Keratinocyte (primary cell): ENCODE measurements at regions not wholly inside any gene's neighbourhood (a gene's known extent, or its start where the extent isn't known, plus 50 kb on each side); places are given as distances from the start of the nearest gene placed in this dataset.

ENCODE experiments used
- DNase-seq: peaks from one replicate; pipeline ENCODE4 v3.0.0-alpha.2; 2011; ENCODE audit warnings: low read depth, missing footprints, low spot score
- FAIRE-seq: peaks from 2 replicates; lab custom pipeline; 2011; peaks lifted over from hg19 to GRCh38; lab: Jason Lieb, UNC
- H2AFZ ChIP-seq: 2 replicates; pipeline ENCODE4 v1.6.0; 2012; ENCODE audit warnings: low read length, control low read depth, inconsistent platforms; ENCODE audit not compliant: control insufficient read depth
- H3K27ac ChIP-seq: 2 replicates; pipeline ENCODE4 v1.5.1; 2011; ENCODE audit warnings: low read length; ENCODE audit not compliant: control insufficient read depth, insufficient read depth
- H3K27me3 ChIP-seq: 3 replicates; pipeline ENCODE4 v1.6.0; 2011; ENCODE audit warnings: low read length; ENCODE audit not compliant: control insufficient read depth, insufficient read depth; ENCODE audit errors: extremely low read depth
- H3K36me3 ChIP-seq, 2 experiments: 2 replicates in 1 of 2; 3 replicates in 1 of 2; pipeline ENCODE4 v1.5.1; 2011; ENCODE audit warnings: low read length in 2 of 2, mild to moderate bottlenecking in 1 of 2; ENCODE audit not compliant: control insufficient read depth in 2 of 2, insufficient read depth in 2 of 2; ENCODE audit errors: extremely low read depth in 1 of 2
- H3K4me1 ChIP-seq: 3 replicates; pipeline ENCODE4 v1.5.1; 2011; ENCODE audit warnings: low read length; ENCODE audit not compliant: control insufficient read depth, insufficient read depth; ENCODE audit errors: extremely low read depth
- H3K4me2 ChIP-seq: 3 replicates; pipeline ENCODE4 v1.6.0; 2011; ENCODE audit warnings: low read depth, low read length; ENCODE audit not compliant: control insufficient read depth, insufficient read depth; ENCODE audit errors: extremely low read depth
- H3K4me3 ChIP-seq, 3 experiments: fragments of 200-600 bp in 1 of 3; sonication (generic) in 1 of 3; 2 replicates in 2 of 3; 3 replicates in 1 of 3; pipeline ENCODE4 v1.5.1; 2011 to 2016; ENCODE audit warnings: low read length in 3 of 3, mild to moderate bottlenecking in 3 of 3, control low read depth in 2 of 3, inconsistent platforms in 1 of 3, low read depth in 1 of 3, mixed read lengths in 1 of 3, mixed run types in 1 of 3, moderate library complexity in 1 of 3; ENCODE audit not compliant: control insufficient read depth in 2 of 3, insufficient read depth in 2 of 3; ENCODE audit errors: extremely low read depth in 1 of 3
- H3K79me2 ChIP-seq: 2 replicates; pipeline ENCODE4 v1.6.0; 2012; ENCODE audit warnings: low read length; ENCODE audit not compliant: control insufficient read depth, insufficient read depth
- H3K9ac ChIP-seq: 3 replicates; pipeline ENCODE4 v1.6.0; 2011; ENCODE audit warnings: low read length; ENCODE audit not compliant: control insufficient read depth, insufficient read depth; ENCODE audit errors: extremely low read depth
- H3K9me1 ChIP-seq: 3 replicates; pipeline ENCODE4 v1.6.0; 2011; ENCODE audit warnings: low read length; ENCODE audit not compliant: control insufficient read depth, insufficient read depth; ENCODE audit errors: extremely low read depth
- H3K9me3 ChIP-seq: 2 replicates; pipeline ENCODE4 v1.5.1; 2012; ENCODE audit warnings: low read depth, low read length; ENCODE audit not compliant: control insufficient read depth
- H4K20me1 ChIP-seq: 3 replicates; pipeline ENCODE4 v1.6.0; 2011; ENCODE audit warnings: low read length; ENCODE audit not compliant: control insufficient read depth, insufficient read depth; ENCODE audit errors: extremely low read depth
- CTCF ChIP-seq, 3 experiments: IDR thresholded peaks in 1 of 3; conservative IDR thresholded peaks in 1 of 3; optimal IDR thresholded peaks in 1 of 3; 2 replicates in 2 of 3; 3 replicates in 1 of 3; pipeline versions ENCODE3 to v1.5.1; 2011; ENCODE audit warnings: low read length in 3 of 3, mild to moderate bottlenecking in 3 of 3, moderate library complexity in 2 of 3, control low read depth in 1 of 3, inconsistent platforms in 1 of 3; ENCODE audit not compliant: insufficient read depth in 2 of 3; ENCODE audit errors: extremely low read depth in 1 of 3
- EZH2 ChIP-seq: IDR thresholded peaks from one replicate; pipeline ENCODE4 v1.6.1; 2012; ENCODE audit warnings: inconsistent platforms, mild to moderate bottlenecking, low read length, moderate library complexity
- dilution Hi-C: fragments of 300-500 bp; cut with MboI; formaldehyde crosslinking; loops from one replicate; pipeline ENCODE4 v1.7.0; 2020; ENCODE audit warnings: low sequenced_read_pairs; ENCODE audit not compliant: extremely low pct_ligation_motif_present

- dilution Hi-C loops: no loop called here
- no peaks in the 10 kb centered on the region for H3K4me1 ChIP-seq
- no peaks in the 10 kb centered on the region for H3K36me3 ChIP-seq
- no peak overlapping the region for H2AFZ ChIP-seq
- no peak for DNase-seq
- no peaks in the 10 kb centered on the region for H3K9me1 ChIP-seq
- H3K9ac ChIP-seq: no peak overlapping the region
- no peaks in the 10 kb centered on the region for H3K79me2 ChIP-seq
- no peak for FAIRE-seq
- no peaks in the 10 kb centered on the region for H3K9me3 ChIP-seq
- TF ChIP-seq CTCF (optimal IDR thresholded peaks at IDR 0.05 in 1 of 3, IDR thresholded peaks at IDR 0.05 in 1 of 3, conservative IDR thresholded peaks at IDR 0.05 in 1 of 3; ENCODE audit: extremely low read depth in 1 of 3, insufficient read depth in 2 of 3, low read length in 3 of 3): no peak
- no peak for TF ChIP-seq EZH2
- H3K4me3 ChIP-seq: no peak overlapping the region
- H3K27me3 ChIP-seq: no peaks in the 10 kb centered on the region
- no peak overlapping the region for H3K4me2 ChIP-seq
- H4K20me1 ChIP-seq: no peaks in the 10 kb centered on the region
- H3K27ac ChIP-seq: no peak overlapping the region
Observed at GRCh38 chr2:189997016-189997415, 65.5 kb downstream of the MSTN start.

GRCh38 chr2:189995679-189996078 is 66.8 kb downstream of the MSTN start:
- Histone ChIP-seq H3K4me2 (no peak overlapping the region), H3K4me3 (no peak overlapping the region), H3K36me3 (no peaks in the 10 kb centered on the region), H3K27me3 (no peaks in the 10 kb centered on the region), H3K9me3 (no peaks in the 10 kb centered on the region), H3K27ac (no peak overlapping the region), H2AFZ (no peak overlapping the region), H3K4me1 (no peaks in the 10 kb centered on the region), H3K9me1 (no peaks in the 10 kb centered on the region), H4K20me1 (no peaks in the 10 kb centered on the region), H3K79me2 (no peaks in the 10 kb centered on the region), H3K9ac (no peak overlapping the region)
- no peak for TF ChIP-seq EZH2
- no peak for TF ChIP-seq CTCF (optimal IDR thresholded peaks at IDR 0.05 in 1 of 3, IDR thresholded peaks at IDR 0.05 in 1 of 3, conservative IDR thresholded peaks at IDR 0.05 in 1 of 3; ENCODE audit: extremely low read depth in 1 of 3, insufficient read depth in 2 of 3, low read length in 3 of 3)
- DNase-seq (no peak), FAIRE-seq (no peak)
- dilution Hi-C loops: no loop called here
